Gastroesophageal sphincter (tissue), 4 donors: ENCODE measurements at regions not wholly inside any gene's neighbourhood (a gene's known extent, or its start where the extent isn't known, plus 50 kb on each side); places are given as distances from the start of the nearest gene placed in this dataset.

ENCODE experiments used
- ATAC-seq: fragments of 150-250 bp; one replicate; pipeline ENCODE4 v1.9.1; 2016; ENCODE audit warnings: mild to moderate bottlenecking, moderate library complexity
- H3K27ac ChIP-seq, 4 donors: fragments of 200-600 bp; sonication (generic) in 3 of 4; 1 replicate in 3 of 4; 2 replicates in 1 of 4; pipeline ENCODE4 v1.5.1; 2016 to 2019
- H3K27me3 ChIP-seq: fragments of 200-600 bp; sonication (generic); one replicate; pipeline ENCODE4 v1.5.1; 2019
- H3K36me3 ChIP-seq, 2 donors: fragments of 200-600 bp; sonication (generic); one replicate each; pipeline ENCODE4 v1.5.1; 2019; ENCODE audit warnings: control low read depth in 1 of 2
- H3K4me1 ChIP-seq, 3 donors: fragments of 200-600 bp; sonication (generic); 1 replicate in 2 of 3; 2 replicates in 1 of 3; pipeline ENCODE4 v1.5.1; 2016 to 2019; ENCODE audit warnings: control low read depth in 2 of 3
- H3K4me3 ChIP-seq, 2 donors: fragments of 200-600 bp; sonication (generic); one replicate each; pipeline ENCODE4 v1.5.1; 2019; ENCODE audit warnings: mild to moderate bottlenecking in 1 of 2, moderate library complexity in 1 of 2
- H3K9me3 ChIP-seq, 3 donors: fragments of 200-600 bp; sonication (generic); one replicate each; pipeline ENCODE4 v1.5.1; 2017 to 2019; ENCODE audit warnings: control low read depth in 2 of 3
- EP300 ChIP-seq: sonication (generic); formaldehyde crosslinking; IDR thresholded peaks from one replicate; pipeline ENCODE4 v1.6.1; 2017; ENCODE audit warnings: antibody characterized with exemption, mild to moderate bottlenecking
- POLR2A ChIP-seq, 2 donors: fragments of 450-650 bp; IDR thresholded peaks; one replicate each; pipeline ENCODE4 v1.6.1; 2017; ENCODE audit warnings: antibody characterized with exemption in 2 of 2, mild to moderate bottlenecking in 2 of 2, moderate library complexity in 1 of 2
- POLR2AphosphoS5 ChIP-seq: sonication (generic); formaldehyde crosslinking; IDR thresholded peaks from one replicate; pipeline ENCODE4 v1.6.1; 2017; ENCODE audit warnings: antibody characterized with exemption
- WGBS, 2 donors: methylation state at CpG; one replicate each; pipeline ENCODE4 v1.1.5; 2018; ENCODE audit warnings: low coverage in 1 of 2; 5-methylcytosine and 5-hydroxymethylcytosine counted together
- TF ChIP-seq, protein P1 (sequence below), 4 experiments: fragments of 200-600 bp in 2 of 4; fragments of 450-650 bp in 2 of 4; sonication (generic) in 1 of 4; IDR thresholded peaks; one replicate each; pipeline ENCODE4 v1.5.1; 2017 to 2019; ENCODE audit warnings: antibody characterized with exemption in 4 of 4, mild to moderate bottlenecking in 2 of 4, moderate library complexity in 2 of 4

- H3K9me3 ChIP-seq = no peaks in the 10 kb centered on the region
- H3K4me1 ChIP-seq = no peaks in the 10 kb centered on the region
- H3K36me3 ChIP-seq = no peaks in the 10 kb centered on the region
- no peaks in the 10 kb centered on the region for H3K27me3 ChIP-seq
- ATAC-seq = no peak
- no peak overlapping the region for H3K4me3 ChIP-seq
- WGBS, 2 donors = 60 to 88% methylated on average over 3 of the region's 3 CpGs
- no peak for TF ChIP-seq POLR2AphosphoS5
- H3K27ac ChIP-seq = no peak overlapping the region
Measured at GRCh38 chr12:46711756-46712155, 114.0 kb downstream of the SLC38A4 start.

DNA sequence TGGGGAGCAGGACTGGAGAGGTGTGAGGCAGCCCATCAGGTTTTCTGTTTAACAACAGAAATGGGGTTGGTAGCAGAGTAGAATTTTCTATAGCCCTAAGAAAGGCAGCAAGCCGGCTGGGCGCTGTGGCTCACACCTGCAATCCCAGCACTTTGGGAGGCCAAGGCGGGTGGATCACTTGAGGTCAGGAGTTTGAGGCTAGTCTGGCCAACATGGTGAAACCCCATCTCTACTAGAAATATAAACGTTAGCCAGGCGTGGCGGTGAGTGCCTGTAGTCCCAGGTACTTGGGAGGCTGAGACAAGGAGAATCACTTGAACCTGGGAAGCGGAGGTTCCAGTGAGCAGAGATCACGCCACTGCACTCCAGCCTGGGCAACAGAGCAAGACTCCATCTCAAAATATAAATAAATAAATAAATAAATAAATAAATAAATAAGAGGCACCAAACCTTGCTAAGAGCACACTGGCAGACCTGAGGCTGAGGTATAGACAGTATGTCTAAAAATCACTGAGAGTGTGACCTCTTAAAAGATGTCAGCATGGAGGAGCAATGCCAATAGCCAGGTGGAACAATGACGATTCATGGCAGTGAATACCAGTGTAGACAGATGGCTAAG lies 115.6 kb downstream of the SLC38A4 start:
- TF ChIP-seq POLR2A (IDR thresholded peaks at IDR 0.05) = no peak
- no peak for TF ChIP-seq EP300
- TF ChIP-seq POLR2AphosphoS5 = no peak
- TF ChIP-seq, protein P1, sequence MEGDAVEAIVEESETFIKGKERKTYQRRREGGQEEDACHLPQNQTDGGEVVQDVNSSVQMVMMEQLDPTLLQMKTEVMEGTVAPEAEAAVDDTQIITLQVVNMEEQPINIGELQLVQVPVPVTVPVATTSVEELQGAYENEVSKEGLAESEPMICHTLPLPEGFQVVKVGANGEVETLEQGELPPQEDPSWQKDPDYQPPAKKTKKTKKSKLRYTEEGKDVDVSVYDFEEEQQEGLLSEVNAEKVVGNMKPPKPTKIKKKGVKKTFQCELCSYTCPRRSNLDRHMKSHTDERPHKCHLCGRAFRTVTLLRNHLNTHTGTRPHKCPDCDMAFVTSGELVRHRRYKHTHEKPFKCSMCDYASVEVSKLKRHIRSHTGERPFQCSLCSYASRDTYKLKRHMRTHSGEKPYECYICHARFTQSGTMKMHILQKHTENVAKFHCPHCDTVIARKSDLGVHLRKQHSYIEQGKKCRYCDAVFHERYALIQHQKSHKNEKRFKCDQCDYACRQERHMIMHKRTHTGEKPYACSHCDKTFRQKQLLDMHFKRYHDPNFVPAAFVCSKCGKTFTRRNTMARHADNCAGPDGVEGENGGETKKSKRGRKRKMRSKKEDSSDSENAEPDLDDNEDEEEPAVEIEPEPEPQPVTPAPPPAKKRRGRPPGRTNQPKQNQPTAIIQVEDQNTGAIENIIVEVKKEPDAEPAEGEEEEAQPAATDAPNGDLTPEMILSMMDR (IDR thresholded peaks at IDR 0.05) = no peak
- ATAC-seq = no peak
- Histone ChIP-seq H3K9me3 (no peaks in the 10 kb centered on the region), H3K27me3 (no peaks in the 10 kb centered on the region), H3K36me3 (no peaks in the 10 kb centered on the region), H3K27ac (no peak overlapping the region), H3K4me1 (no peaks in the 10 kb centered on the region), H3K4me3 (no peak overlapping the region)
- WGBS, 2 donors = 80 to 95% methylated on average over 1 to 3 of the region's 9 CpGs

- Histone ChIP-seq H3K4me3 (no peak overlapping the region), H3K9me3 (peaks cover 0 to 5% (median 0%) of the 10 kb centered on the region in 3 donors), H3K27ac (no peak overlapping the region), H3K4me1 (no peaks in the 10 kb centered on the region), H3K27me3 (no peaks in the 10 kb centered on the region), H3K36me3 (no peaks in the 10 kb centered on the region)
- no peak for ATAC-seq
- 53 to 63% methylated on average over 9 of the region's 9 CpGs for WGBS, 2 donors
- TF ChIP-seq POLR2AphosphoS5 = no peak
- TF ChIP-seq EP300 = no peak
- TF ChIP-seq POLR2A (IDR thresholded peaks at IDR 0.05) = no peak
- TF ChIP-seq, protein P1 (IDR thresholded peaks at IDR 0.05) = no peak
Measured at GRCh38 chr12:46702581-46703344, 123.0 kb downstream of the SLC38A4 start.

DNA sequence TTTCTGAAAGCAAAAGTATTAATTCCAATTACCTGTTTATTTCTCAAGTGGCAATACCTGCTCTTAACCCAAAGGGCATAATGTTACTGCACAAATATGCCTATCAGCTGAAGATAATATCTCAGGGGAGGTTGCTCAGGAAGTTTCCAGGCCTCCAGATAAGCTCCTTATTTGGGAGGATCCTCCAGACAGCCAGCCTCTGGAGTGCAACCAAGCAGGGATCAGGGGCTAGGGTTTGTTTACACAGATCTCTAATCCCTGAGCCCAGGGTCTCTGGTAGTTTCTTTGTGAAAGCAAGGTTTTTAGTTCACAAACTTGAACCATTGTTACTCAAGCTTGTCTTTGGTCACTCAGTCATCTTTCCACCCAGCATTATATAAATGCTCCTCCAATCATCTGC lies 124.4 kb downstream of the SLC38A4 start:
- no peaks in the 10 kb centered on the region for H3K27me3 ChIP-seq
- H3K36me3 ChIP-seq = no peaks in the 10 kb centered on the region
- H3K4me3 ChIP-seq = no peak overlapping the region
- no peak for ATAC-seq
- H3K4me1 ChIP-seq = no peaks in the 10 kb centered on the region
- TF ChIP-seq POLR2A (IDR thresholded peaks at IDR 0.05) = no peak
- TF ChIP-seq, protein P1 (IDR thresholded peaks at IDR 0.05) = no peak
- no peak for TF ChIP-seq EP300
- TF ChIP-seq POLR2AphosphoS5 = no peak
- H3K9me3 ChIP-seq = peaks cover 0 to 6% (median 0%) of the 10 kb centered on the region in 3 donors
- no peak overlapping the region for H3K27ac ChIP-seq

GRCh38 chr12:46699986-46700385 lies 125.8 kb downstream of the SLC38A4 start:
- Histone ChIP-seq H3K9me3 (peaks cover 0 to 6% (median 0%) of the 10 kb centered on the region in 3 donors), H3K4me1 (no peaks in the 10 kb centered on the region), H3K27me3 (no peaks in the 10 kb centered on the region), H3K36me3 (no peaks in the 10 kb centered on the region), H3K4me3 (no peak overlapping the region), H3K27ac (no peak overlapping the region)
- TF ChIP-seq, protein P1 (IDR thresholded peaks at IDR 0.05) = no peak
- no peak for TF ChIP-seq POLR2AphosphoS5
- TF ChIP-seq EP300 = no peak
- TF ChIP-seq POLR2A (IDR thresholded peaks at IDR 0.05) = no peak
- no peak for ATAC-seq
